Astrocyte of the cerebellum (primary cell): ENCODE measurements at regions not wholly inside any gene's neighbourhood (a gene's known extent, or its start where the extent isn't known, plus 50 kb on each side); places are given as distances from the start of the nearest gene placed in this dataset.

ENCODE experiments used
- DNase-seq: peaks from one replicate; pipeline ENCODE4 v3.0.0-alpha.2; 2011; ENCODE audit warnings: low read depth
- H3K4me3 ChIP-seq: 2 replicates; pipeline ENCODE4 v1.5.1; 2011; ENCODE audit warnings: mild to moderate bottlenecking, low read depth, low read length, moderate library complexity
- CTCF ChIP-seq: IDR thresholded peaks from 2 replicates; pipeline ENCODE4 v1.5.1; 2012; ENCODE audit warnings: low read length, low read depth, moderate library complexity, mild to moderate bottlenecking; ENCODE audit errors: missing control alignments
- in situ Hi-C: cut with HindIII; loops from 2 replicates; pipeline ENCODE4 v1.10.0; 2017; ENCODE audit warnings: low sequenced_read_pairs

GRCh38 chr16:49116873-49117272 is 164.8 kb downstream of the CBLN1 start:
- no peak overlapping the region for H3K4me3 ChIP-seq
- no peak for DNase-seq
- TF ChIP-seq CTCF: no peak
- in situ Hi-C loops: no loop called here

GRCh38 chr16:49115956-49116355 is 165.7 kb downstream of the CBLN1 start:
- H3K4me3 ChIP-seq: no peak overlapping the region
- no peak for TF ChIP-seq CTCF
- no peak for DNase-seq
- in situ Hi-C loops: no loop called here

- DNase-seq: no peak
- no peak for TF ChIP-seq CTCF
- no peak overlapping the region for H3K4me3 ChIP-seq
- in situ Hi-C loops: no loop called here
These were observed 168.9 kb downstream of the CBLN1 start for GRCh38 chr16:49112754-49113153.

GRCh38 chr16:49111351-49111750 is 170.3 kb downstream of the CBLN1 start:
- TF ChIP-seq CTCF: no peak

GRCh38 chr16:49108611-49109010 is 173.0 kb downstream of the CBLN1 start:
- H3K4me3 ChIP-seq: no peak overlapping the region
- no peak for TF ChIP-seq CTCF
- in situ Hi-C loops: no loop called here
- DNase-seq: no peak

More at GRCh38 chr16:49111351-49111750, 170.3 kb downstream of the CBLN1 start:
- no peak overlapping the region for H3K4me3 ChIP-seq
- in situ Hi-C loops: no loop called here
- no peak for DNase-seq

- H3K4me3 ChIP-seq: no peak overlapping the region
- DNase-seq: no peak
- in situ Hi-C loops: no loop called here
- no peak for TF ChIP-seq CTCF
These were observed 178.3 kb downstream of the CBLN1 start for GRCh38 chr16:49103298-49103697.

- no peak for DNase-seq
- TF ChIP-seq CTCF: no peak
- in situ Hi-C loops: no loop called here
These were observed 179.6 kb downstream of the CBLN1 start for GRCh38 chr16:49101997-49102396.

More at GRCh38 chr16:49101997-49102396, 179.6 kb downstream of the CBLN1 start:
- no peak overlapping the region for H3K4me3 ChIP-seq
